SKM-1 treated with dmso at 0.1 percent for 144 hours (cell line): ENCODE measurements at regions not wholly inside any gene's neighbourhood (a gene's known extent, or its start where the extent isn't known, plus 50 kb on each side); places are given as distances from the start of the nearest gene placed in this dataset.
"Not testable (repeated sequence)": the region's sequence is repeated elsewhere in the genome, so short reads cannot be mapped to it uniquely, and the experiment has no call there.

Experiments used
- DNase-seq: peaks from one replicate; lab custom pipeline; 2025; ENCODE audit not compliant: unreplicated experiment; lab: John Stamatoyannopoulos, UW

GRCh38 chr4:11675051-11675800 is 246.5 kb upstream of the HS3ST1 start:
- no peak for DNase-seq

DNA sequence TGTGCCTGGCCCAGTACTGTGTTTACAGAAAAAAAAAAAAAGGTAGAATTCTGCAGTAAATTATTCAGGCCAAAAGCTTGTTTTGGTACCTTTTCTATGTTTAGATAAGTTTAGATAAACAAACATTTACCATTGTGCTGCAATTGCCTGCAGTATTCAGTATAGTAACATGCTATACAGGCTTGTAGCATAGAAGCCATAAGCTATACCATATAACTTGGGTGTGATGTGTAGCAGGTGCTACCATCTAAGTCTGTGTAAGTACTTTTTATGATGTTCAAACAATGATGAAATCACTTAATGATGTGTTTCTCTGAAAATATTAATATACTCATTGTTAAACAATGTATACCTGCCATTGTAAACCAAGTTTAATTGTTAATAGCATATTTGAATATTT is 241.6 kb upstream of the HS3ST1 start:
- DNase-seq: no peak

DNA sequence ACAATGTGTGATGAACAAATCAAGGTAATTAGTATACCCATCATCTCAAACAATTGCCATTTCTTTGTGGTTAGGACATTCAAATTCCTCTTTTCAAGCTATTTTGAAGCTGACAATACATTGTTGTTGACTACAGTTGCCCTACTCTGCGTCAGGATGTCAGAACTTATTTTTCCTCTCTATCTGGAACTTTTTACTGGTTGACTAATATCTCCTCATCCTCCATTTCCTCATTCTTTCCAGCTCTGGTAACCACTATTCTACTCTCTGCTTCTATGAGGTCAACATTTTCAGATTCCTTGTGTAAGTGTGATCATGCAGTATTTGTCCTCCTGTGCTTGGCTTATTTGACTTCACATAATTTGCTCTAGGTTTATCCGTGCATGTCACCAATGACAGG is 240.5 kb upstream of the HS3ST1 start:
- DNase-seq: no peak

DNA sequence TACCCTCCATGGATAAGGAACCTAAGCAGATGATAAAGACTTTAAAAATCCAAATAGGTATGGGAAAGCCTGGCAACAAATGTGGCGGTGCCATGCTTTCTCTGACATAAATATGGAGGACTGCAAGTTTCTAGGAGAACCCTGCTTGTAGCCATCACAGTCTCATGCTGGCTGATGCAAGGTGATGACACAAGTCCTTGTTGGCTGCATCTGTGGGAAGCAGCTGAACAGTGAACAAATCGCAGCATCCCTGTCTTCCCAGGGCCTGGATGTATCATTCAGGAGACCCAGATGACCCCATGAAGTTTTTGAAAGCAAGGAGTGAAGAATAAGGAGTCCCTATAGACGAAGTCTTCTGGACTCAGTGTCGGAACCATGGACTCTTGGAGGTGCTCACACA is 234.4 kb upstream of the HS3ST1 start:
- DNase-seq: no peak

DNA sequence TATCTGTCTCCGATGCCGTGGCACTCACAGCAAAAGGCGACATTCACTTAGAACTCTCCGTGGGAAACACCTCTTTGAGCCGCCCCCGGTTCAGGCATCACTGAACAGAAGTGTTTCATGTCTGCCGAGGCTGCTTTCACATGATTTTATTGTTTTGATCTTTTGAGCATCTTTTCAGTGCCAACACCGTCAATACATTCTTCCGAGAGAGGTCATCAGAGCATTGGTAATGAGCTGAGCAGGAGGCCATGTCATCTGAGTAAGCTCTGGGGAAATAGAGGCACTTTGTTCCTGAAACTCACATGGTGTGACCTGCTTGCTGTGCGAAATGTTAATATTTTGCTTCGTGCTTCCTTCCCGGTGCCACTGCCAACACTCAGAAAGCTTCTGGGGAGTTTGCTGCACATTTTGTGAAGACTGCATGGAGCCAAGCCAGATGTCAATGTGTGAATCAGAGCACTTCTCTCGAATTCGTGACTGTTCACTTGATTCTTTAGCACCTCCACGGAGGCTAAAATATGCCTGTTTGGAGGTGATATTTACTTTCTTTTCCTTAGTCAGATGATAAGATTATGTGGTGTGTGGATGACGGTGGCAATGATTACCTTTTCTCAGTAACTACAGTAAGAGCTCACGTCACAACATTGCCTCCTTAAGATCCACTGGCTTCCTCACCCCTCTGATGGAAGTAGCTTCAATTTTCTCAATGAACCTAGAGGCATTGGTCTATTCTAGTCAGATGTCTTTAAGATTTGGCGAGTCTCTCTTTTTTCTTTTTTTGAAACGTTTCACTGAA is 222.3 kb upstream of the HS3ST1 start:
- DNase-seq: no peak

DNA sequence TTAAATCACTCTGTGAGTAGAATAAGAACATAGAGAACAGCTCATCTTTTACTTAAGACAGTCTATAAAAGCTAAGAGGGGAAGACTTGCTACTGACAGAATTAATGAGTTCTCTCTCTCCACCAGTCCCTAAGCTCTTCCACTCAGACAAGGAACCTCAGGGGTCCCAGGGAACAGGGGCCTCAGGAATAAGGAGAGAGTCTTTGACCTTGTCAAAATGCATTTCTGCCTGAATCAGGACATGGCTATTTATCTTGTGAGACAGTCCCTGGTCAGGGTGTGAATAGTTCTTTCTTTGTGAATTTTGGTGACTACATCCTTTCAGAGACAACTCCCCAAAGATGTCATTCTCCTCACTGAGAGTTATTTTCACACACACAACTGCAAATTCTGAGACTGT is 218.7 kb upstream of the HS3ST1 start:
- DNase-seq: no peak

- not testable (repeated sequence) for DNase-seq
Observed at GRCh38 chr4:11643081-11643480, 214.4 kb upstream of the HS3ST1 start.

GRCh38 chr4:11640584-11640983 is 211.9 kb upstream of the HS3ST1 start:
- DNase-seq: no peak

GRCh38 chr4:11636551-11636950 is 207.9 kb upstream of the HS3ST1 start:
- no peak for DNase-seq

GRCh38 chr4:11636031-11636430 is 207.3 kb upstream of the HS3ST1 start:
- no peak for DNase-seq

DNA sequence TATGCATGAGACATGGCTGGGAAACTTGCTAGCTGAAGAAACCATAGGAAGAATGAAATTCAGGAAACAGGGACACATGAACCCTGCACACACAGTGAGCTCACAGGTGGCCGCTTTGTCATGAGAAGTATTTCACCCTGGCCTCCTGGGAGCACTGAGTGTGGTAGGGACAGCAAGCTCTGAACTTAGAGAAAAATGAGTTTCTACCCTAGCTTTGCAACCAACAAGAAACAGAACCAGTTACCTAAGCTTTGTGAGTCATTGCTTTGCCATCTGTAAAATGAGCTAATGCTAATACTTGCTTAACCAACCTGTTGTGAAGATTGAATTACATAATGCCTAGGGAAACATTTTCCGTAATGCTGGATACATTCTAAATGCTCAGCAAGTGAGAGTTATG is 206.6 kb upstream of the HS3ST1 start:
- DNase-seq: no peak

DNA sequence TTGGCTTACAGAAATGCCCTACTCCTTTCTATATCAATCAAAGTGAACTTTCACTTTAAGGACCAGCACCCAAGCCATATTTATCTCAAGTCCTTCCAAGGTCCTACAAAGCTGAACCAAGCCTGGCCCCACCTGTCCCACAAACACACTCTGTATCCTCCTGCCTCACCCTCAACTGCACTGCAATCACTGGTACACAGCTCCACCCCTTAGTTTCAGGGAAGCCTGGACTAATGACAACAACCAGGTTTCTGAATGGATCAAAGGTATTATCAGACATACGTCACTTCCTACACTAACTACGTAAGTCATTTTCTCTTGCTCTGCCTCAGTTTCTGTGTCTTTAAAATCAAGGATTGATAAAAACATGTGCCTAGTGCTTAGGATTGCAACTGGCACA is 205.6 kb upstream of the HS3ST1 start:
- no peak for DNase-seq

GRCh38 chr4:11633430-11633829 is 204.7 kb upstream of the HS3ST1 start:
- DNase-seq: no peak

- DNase-seq: no peak
Observed at GRCh38 chr4:11632483-11632882, 203.8 kb upstream of the HS3ST1 start.

GRCh38 chr4:11632025-11632424 is 203.3 kb upstream of the HS3ST1 start:
- DNase-seq: no peak

DNA sequence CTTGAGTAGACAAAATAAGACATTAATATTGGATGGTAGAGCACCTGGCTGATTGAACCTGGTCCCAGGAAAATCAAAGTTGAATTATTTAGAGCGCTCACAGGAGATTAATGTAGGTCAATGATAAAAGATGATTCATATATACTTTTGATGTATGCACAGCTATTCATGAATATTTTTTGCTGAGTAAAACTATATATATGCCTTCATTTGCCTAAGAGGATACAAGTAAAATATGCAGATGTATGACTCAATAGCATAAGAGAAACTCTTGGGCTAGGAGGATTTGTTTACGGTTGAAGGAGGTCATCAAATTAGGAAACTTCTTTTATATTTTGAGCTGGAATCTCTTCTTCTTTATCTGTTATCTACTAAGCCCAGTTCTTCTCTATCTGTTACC is 202.7 kb upstream of the HS3ST1 start:
- no peak for DNase-seq

DNA sequence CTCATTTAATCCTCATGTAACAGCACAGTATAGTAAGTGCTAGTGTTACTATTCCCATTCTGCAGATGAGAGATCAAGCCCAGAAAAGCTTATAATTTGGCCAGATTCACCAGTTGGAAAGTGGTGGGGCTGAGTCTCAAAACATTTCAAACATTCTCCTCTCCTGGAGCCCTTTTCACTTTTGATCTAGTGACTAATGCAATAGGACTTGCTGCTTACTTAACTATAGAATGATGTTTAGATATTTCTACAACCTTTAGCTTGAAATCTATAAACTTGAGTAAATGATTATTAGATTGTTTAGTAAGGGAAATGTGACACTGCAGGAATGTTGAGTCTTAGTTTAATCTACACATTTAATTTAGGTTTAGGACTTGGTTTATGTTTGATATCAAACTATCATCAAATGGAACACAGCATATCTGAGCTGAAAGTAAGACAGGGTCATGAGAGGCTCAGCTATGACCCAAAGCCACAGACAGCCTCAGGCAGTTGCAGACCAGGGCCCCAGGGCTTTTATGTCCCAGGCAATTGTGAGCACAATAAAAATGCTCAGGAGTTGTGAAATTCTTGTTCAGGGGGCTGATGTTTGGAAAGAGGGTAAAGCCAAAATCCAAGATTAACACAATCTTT is 199.5 kb upstream of the HS3ST1 start:
- DNase-seq: no peak

DNA sequence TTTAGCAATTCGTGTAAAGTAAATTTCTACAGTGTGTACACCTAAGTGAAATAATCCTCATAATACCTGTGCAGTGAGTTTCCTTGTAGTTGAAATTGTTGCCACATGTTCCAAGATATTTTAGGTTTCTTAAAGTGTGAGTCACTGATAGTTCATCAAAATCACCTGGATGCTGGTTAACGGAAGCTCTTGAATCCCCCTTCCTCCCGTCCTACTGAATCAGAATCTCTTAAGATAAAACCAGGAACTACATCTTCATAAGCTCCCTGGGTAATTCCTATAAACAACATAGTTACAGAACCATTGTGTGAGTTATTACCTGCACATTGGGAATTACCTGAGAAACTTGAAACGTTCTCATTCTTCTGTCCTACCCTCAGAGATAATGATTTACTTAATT is 197.4 kb upstream of the HS3ST1 start:
- no peak for DNase-seq

- no peak for DNase-seq
Observed at GRCh38 chr4:11625211-11625610, 196.5 kb upstream of the HS3ST1 start.

GRCh38 chr4:11624370-11624769 is 195.7 kb upstream of the HS3ST1 start:
- no peak for DNase-seq

DNA sequence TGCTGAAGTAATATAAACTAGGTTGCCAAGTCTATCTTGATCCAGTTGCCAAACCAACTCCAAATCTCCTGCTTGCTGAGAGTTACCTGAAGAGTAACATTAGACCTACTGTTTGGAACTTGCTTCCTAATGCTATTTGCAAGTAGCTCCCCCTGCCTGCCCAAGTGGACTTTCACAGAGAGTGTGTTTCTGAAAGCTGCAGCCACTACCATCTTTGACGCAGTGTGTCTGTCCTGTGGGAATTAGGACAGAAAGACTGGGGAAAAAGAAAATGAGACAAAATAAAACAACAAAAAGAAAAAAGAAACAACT is 195.0 kb upstream of the HS3ST1 start:
- DNase-seq: no peak

- DNase-seq: no peak
Observed at GRCh38 chr4:11622961-11623725, 194.4 kb upstream of the HS3ST1 start.
